ENCODE measurements at regions not wholly inside any gene's neighbourhood (a gene's known extent, or its start where the extent isn't known, plus 50 kb on each side); places are given as distances from the start of the nearest gene placed in this dataset.
"Not testable (repeated sequence)": the region's sequence is repeated elsewhere in the genome, so short reads cannot be mapped to it uniquely, and the experiment has no call there.

- DNase-seq (ENCODE audit: low read depth, low spot score): no peak
Measured at GRCh38 chr3:106342386-106342785, 473.6 kb upstream of the CBLB start.

DNA sequence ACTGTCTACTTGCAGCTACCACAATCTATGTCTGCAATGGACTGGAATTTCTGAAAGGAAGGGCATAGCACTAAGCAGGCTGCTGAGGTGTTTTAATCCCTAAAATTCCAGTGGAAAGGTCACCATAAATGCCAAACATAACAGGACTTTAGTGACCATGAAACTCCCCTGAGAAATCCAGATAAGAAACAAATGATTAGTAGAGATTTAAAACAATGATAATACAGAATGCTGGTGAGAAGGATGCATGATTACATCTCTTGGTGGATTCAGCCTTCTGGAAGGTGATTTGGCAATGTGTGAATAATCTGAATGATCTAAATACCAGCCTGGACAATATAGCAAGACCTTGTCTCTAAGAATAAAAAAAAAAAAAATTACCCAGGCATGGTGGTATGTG, 475.0 kb upstream of the CBLB start:
- no peak for DNase-seq (ENCODE audit: low read depth, low spot score)

DNA sequence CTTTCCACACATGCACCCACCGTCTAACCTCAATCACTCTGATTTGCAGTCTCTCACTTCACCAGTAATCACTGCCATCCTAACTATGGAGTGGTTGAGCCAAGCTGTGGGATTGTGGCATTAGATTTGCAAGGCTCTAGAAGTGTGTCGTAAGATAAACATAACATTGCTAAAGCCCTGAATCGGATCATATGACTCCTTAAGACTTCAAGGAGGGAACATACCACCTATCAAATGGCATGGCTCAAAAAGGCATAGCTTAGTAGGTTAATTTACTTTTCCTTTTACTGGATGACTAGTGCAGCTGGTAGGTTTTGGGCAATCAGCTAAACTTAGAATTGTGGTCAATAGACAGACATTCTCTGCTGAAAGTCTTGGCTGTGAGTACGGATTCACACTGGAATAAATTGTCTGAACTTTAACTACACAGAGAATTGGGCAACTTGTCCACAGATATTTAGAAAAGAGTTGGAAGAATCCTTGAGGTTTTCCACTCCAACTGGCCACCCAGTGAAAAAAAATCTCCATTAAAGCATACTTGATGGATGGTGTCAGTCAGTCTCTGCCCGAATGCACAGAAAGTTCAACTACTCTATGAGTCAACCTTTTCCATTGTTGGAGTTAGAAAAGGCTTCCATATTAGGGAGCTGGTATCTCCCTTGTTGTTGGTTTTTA, 476.7 kb upstream of the CBLB start:
- DNase-seq (ENCODE audit: low read depth, low spot score): no peak

DNA sequence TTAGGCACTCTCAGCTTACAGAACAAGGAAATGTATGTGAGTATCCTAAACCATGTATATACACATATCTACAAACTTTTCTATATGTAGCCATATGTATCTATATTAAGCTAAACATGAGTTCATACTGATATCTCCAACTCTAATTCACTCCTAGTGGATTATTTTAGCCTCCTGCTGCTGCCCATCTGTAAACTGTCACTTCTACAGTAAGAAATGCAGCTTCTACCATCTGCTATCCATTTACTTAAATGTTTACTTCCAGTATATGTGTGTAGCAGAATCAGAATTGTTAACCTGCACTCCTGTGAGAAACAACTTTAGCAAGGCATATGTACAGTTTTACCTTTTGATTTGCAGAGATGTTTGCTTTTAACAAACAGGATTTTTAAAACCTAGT, 478.5 kb upstream of the CBLB start:
- no peak for DNase-seq (ENCODE audit: low read depth, low spot score)

DNA sequence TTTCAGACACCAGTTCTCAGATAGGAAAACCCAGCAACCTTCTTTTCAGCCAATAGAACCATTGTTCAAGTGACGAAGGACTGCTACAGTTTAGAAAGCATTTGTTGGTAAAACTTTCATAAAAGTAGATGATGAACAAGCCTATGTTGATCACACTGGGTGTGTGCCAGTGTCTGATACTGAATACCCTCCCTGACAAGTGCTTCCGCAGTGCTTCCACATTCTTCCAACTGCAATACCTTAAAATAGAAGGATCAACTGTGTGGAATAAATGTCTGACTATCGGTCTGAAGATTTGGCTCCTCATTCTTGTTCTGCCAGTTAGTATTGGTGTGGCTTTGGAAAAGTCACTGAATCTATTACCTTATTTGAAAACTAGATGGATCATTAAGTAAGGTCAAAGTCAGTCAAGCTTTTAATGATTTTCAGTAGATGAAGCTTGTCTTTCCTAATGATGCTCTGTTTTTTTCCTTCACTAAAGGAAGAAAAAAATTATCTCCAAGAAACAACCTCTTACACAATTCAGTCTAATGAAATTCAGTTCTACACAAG, 479.4 kb upstream of the CBLB start:
- DNase-seq (ENCODE audit: low read depth, low spot score): no peak

DNA sequence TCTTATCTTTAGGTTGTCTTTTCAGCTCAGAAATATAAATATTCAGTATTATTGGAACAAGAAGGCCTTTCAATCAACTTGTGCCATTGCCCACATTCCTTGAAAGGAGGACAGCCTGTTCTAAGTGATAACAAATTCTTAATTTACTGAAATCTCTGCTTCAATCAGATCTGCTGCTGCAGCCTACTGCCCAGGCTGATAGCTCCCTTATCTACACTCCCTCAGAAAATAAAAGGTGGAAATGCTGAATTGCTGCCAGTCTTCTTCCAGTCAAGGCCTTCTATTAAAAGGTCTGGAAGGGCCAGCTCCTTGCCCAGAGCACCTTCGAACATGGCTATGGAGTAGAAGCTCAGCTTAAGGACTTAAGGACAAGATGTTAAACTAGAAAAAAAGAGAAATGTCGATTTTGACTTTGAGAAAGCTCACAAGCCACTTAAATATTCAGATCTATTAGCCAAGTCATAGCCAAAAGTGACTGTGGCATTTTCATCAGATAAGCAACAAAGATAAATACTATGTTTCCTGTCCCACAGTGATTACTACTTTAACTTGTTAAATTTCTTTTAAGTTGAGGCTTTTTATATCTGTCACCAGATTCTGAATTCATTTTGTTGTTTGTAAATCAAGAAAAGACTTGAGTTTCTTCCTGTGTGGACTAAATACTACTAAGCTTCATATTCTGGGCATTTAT, 480.5 kb upstream of the CBLB start:
- no peak for DNase-seq (ENCODE audit: low read depth, low spot score)

DNA sequence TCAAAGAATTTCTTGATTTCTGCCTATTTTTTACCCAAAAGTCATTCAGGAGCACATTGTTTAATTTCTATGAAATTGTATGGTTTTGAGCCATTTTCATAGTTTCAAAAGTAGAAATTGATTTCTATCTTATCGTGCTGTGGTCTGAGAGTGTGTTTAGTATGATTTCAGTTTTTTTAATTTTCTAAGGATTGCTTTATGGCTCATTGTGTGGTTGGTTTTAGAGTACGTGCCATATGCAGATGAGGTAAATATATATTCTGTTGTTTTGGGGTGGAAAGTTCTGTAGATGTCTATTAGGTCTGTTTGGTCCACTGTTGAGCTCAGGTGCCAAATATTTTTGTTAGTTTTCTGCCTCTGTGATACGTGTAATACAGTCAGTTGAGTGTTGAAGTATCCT, 487.1 kb upstream of the CBLB start:
- DNase-seq (ENCODE audit: low read depth, low spot score): no peak

GRCh38 chr3:106359692-106360091, 490.9 kb upstream of the CBLB start:
- no peak for DNase-seq (ENCODE audit: low read depth, low spot score)

GRCh38 chr3:106360901-106361300, 492.1 kb upstream of the CBLB start:
- DNase-seq (ENCODE audit: low read depth, low spot score): not testable (repeated sequence)

DNA sequence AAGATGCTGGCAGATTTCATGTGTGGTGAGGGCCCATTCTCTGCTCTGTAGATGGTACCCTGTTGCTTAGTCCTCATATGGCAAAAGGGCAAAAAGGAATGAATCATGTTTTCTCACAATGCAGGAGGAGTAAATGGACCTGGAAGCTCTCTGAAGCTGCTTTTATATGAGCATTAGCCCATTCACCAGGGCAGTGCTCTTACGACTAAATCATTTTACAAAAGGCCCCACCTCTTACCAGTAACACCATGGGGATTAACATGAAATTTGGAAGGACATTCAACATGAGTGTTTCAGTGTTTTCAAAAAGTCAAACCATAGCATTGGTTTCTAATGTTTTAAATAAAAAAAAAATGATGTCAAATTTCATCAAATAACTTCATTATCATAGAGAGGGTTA, 495.7 kb upstream of the CBLB start:
- no peak for DNase-seq (ENCODE audit: low read depth, low spot score)

DNA sequence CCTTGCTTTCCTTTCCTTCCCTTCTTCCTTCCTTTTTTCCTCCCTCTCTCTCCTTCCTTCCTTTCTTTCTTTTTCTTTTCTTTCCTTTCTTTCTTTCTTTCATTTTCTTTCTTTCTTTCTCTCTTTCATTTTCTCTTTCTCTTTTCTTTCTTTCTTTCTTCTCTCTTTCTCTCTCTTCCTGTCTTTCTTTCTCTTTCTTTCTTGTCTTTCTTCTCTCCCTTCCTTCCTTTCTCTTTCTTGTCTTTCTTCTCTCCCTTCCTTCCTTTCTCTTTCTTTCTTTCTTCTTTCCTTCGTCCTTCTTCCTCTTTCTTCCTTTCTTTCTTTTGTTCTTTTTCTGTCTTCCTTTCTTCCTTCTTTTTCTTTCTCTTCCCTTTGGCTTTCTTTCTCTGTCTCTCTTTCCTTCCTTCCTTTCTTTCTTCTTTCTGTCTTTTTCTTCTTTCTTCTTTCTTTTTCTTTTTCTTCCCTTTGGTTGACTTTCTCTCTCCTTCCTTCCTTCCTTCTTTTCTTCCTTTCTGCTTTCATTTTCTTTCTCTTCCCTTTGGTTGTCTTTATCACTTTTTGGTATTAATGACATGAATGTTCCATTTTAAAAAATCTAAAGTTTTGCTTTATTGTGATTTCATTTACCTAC, 496.4 kb upstream of the CBLB start:
- DNase-seq (ENCODE audit: low read depth, low spot score): no peak

DNA sequence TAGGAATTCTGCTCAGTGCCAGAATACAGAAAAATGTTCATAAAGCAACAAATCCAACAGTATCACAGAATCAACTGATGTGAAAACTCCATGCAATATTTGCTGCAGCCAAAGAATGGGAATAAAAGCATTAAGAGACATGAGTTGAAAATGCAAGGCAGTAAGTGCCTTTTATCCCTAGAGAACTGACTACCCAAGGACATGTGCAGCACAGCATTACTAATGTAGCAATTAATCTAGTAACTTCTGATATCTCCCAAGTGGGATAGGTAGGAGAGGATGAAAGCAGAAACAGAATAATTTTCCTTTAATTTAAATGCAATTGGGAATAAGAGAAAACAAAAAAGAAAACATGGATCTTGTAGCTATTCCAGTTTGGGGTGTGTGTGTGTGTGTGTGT, 497.5 kb upstream of the CBLB start:
- no peak for DNase-seq (ENCODE audit: low read depth, low spot score)

DNA sequence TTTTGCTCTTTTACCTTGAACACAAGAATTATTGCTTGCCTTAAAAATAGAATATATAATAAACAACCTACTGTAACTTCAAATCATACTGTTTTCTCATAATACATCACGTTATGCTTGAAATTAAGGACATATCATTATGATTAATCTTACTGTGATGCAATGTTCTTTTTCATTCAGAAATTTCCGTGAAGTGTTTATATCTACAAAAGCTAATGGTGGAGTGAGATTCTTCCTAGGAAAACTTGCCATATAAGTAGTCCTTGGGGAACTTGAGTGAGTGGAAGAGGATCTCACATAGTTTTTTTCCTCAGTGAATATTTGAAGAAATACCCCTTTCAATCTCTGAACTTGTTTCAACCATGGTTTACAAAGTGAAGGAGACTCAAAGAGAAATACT, 498.7 kb upstream of the CBLB start:
- DNase-seq (ENCODE audit: low read depth, low spot score): no peak

DNA sequence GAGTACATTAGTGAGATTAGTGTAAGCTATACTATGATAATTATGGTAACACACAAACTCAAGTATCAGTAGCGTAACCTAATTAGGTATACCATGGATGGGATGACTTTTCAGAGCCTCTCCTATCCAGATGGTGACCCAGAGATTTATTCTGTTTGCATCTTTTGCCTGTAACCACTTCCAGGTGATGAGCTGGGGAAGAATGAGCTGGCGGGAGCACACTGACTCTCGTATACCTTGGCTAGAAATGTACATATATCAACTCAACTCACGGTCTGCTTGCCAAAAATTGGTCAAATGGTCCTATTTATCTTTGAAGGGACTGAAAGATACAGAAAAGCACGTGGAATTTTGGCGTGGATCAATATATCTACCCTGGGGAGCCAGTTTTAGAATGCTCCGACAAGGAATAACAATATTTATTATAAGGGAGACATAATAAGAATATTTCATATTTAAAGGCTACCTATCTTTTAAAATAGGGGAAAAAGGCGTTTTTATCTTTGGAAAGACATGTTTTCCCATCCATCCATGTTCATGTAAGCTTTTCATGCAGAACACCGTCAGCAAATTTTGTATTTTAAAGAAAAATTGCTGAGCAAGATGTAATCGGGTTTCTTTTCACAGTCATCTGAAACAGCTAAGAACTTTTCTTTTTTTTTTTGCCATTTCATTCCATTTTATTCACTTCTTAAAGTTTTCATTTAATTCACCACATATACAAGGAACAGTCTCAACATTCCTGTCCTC, 502.6 kb upstream of the CBLB start:
- DNase-seq (ENCODE audit: low read depth, low spot score): no peak

- DNase-seq (ENCODE audit: low read depth, low spot score): no peak
Measured at GRCh38 chr3:106371971-106372805, 503.4 kb upstream of the CBLB start.

DNA sequence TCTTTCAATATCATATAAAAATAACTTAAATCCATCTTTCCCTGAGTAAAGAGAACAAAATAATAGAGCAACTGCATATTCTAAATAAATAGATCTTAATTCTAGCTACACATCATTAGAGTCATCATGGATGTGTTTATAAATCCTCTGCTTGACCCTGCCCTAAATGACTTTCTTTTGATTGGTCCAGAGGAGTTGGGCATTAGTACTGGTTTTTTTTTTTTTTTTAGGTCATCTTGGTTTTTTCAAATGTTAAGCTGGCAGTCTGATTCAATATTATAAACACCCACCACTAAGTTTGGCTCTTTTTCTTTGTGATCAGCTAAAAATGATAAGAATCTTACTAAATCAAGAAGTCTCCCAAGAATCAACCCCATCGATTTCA, 504.0 kb upstream of the CBLB start:
- DNase-seq (ENCODE audit: low read depth, low spot score): no peak

DNA sequence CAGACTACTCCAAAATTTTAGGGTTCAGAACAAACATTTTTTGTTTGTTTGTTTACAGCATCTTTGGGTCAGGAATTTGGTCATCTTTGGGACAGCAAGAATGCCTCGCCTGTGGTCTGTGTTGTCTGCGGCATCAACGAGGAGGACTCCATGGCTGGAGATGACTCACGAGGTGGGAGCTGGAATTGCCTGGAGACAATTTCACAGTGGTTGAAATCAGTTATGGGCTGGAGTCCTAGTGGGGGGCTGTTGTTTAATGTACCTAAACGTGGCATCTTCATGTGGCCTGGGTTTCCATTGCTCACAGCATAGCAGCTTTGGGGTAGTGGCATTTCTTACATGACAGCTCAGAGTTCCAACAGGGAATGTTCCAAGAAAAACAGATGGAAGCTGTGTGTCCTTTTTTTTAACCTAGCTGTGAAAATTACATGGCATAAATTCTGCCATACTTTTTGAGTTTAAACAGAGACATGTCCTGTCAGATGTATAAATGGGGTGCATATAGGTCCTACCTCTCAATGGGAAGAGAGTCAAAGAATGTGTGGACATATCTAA, 507.3 kb upstream of the CBLB start:
- DNase-seq (ENCODE audit: low read depth, low spot score): no peak

GRCh38 chr3:106379251-106379750, 510.5 kb upstream of the CBLB start:
- DNase-seq (ENCODE audit: low read depth, low spot score): no peak

- no peak for DNase-seq (ENCODE audit: low read depth, low spot score)
Measured at GRCh38 chr3:106380232-106380631, 511.4 kb upstream of the CBLB start.

GRCh38 chr3:106381286-106381938, 512.6 kb upstream of the CBLB start:
- DNase-seq (ENCODE audit: low read depth, low spot score): no peak

Measured in smooth muscle cell of the brain vasculature (primary cell).